Skeletal muscle satellite cell (primary cell): ENCODE measurements at regions not wholly inside any gene's neighbourhood (a gene's known extent, or its start where the extent isn't known, plus 50 kb on each side); places are given as distances from the start of the nearest gene placed in this dataset.
"Not testable (repeated sequence)": the region's sequence is repeated elsewhere in the genome, so short reads cannot be mapped to it uniquely, and the experiment has no call there.

Experiments
- H3K27me3 ChIP-seq: 2 replicates; pipeline ENCODE4 v1.7.0; 2013; ENCODE audit warnings: low read length; ENCODE audit not compliant: control insufficient read depth, insufficient read depth
- H3K36me3 ChIP-seq: 2 replicates; pipeline ENCODE4 v1.7.0; 2013; ENCODE audit warnings: mild to moderate bottlenecking, control low read depth, low read length; ENCODE audit not compliant: insufficient read depth
- H3K4me1 ChIP-seq: 2 replicates; pipeline ENCODE4 v1.7.0; 2013; ENCODE audit warnings: low read length; ENCODE audit not compliant: control insufficient read depth, insufficient read depth
- H3K4me2 ChIP-seq: 2 replicates; pipeline ENCODE4 v1.7.0; 2013; ENCODE audit warnings: mild to moderate bottlenecking, low read length
- H3K4me3 ChIP-seq: 2 replicates; pipeline ENCODE4 v1.7.0; 2013; ENCODE audit warnings: low read length
- H3K9ac ChIP-seq: 2 replicates; pipeline ENCODE4 v1.7.0; 2013; ENCODE audit warnings: mild to moderate bottlenecking, low read depth, low read length, moderate library complexity
- H3K9me3 ChIP-seq: replicated peaks from 2 replicates; pipeline ENCODE4 v1.7.0; 2013; ENCODE audit warnings: mild to moderate bottlenecking, control low read depth, low read length

DNA sequence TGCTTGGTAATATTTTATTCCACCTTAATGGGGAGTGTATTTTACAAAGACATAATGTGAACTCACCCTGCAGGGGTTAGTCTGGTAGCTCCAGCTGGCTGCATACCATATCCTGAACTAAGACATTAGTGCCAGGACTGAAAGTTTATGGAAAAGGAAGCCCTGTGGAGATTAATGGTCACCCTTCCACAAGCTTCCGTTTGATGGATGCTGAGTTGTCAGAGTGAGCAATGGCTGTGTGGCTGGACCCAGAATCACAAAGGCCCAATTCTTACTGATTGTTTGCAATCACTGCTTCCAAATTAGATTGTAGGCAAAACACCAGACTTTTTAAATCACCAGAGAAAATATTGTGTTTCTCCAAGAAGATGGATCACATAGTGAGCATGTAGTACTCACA lies 90.1 kb upstream of the TRPC7 start:
- H3K27me3 ChIP-seq: no peaks in the 10 kb centered on the region
- H3K4me2 ChIP-seq: no peak overlapping the region
- no peaks in the 10 kb centered on the region for H3K4me1 ChIP-seq
- no peaks in the 10 kb centered on the region for H3K9me3 ChIP-seq
- no peaks in the 10 kb centered on the region for H3K36me3 ChIP-seq
- H3K4me3 ChIP-seq: no peak overlapping the region
- no peak overlapping the region for H3K9ac ChIP-seq

DNA sequence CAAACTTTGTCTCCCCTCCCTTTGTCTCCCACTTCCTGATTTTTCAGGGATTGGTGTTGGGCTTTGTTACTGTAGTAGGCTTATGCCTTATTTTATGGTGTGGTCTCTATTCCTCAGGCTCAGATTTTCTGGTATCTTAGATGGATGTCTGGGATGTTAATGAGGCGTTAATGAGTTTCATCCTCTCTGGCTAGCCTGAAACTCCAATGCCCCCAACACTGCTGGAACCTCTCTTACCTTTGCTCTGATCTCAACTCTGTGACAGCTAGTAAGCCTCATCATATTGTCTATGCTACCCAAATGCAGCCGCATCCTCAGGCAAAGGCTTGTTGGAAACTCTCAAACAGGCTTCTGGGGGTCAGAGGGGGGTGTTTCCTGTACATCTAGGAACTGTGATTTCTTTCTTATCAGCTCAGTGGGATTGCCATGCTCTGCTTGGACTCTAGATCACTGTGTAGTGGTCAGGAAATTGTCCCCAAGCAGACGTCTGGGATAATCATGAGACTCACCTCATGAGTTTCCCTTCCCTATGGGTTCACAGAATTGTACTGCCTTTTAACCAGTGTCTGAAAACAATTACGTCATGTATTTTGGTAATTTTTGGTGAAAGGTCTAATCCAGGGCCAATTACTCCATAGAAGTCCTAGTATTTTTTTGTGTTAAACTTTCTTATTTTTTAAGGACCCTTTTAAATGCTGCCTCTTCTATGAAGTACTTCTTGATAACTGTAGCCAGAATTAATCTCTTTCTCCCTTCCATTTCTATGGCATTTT lies 88.8 kb upstream of the TRPC7 start:
- Histone ChIP-seq H3K9ac (no peak overlapping the region), H3K4me1 (no peaks in the 10 kb centered on the region), H3K9me3 (no peaks in the 10 kb centered on the region), H3K4me2 (no peak overlapping the region), H3K4me3 (no peak overlapping the region), H3K36me3 (no peaks in the 10 kb centered on the region), H3K27me3 (no peaks in the 10 kb centered on the region)

DNA sequence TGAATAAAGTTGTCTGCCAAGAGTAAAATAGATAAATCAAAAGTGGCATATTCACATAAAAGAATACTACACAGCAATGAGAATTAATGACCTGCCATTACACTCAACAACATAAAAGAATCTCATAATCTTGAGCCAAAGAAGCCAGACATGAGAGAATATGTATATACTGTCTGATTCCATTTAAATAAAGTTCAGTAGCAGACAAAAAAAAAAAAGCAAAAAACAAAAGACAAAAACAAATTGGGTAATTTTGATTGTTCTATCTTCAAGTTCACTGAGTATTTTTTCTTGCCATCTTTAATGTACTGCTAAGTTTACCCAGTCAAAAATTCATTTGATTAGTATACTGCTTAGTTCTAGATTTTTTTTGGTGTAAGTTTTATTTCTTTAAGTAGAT lies 87.9 kb upstream of the TRPC7 start:
- no peak overlapping the region for H3K4me2 ChIP-seq
- H3K4me3 ChIP-seq: no peak overlapping the region
- no peaks in the 10 kb centered on the region for H3K9me3 ChIP-seq
- H3K36me3 ChIP-seq: no peaks in the 10 kb centered on the region
- H3K27me3 ChIP-seq: no peaks in the 10 kb centered on the region
- no peak overlapping the region for H3K9ac ChIP-seq
- no peaks in the 10 kb centered on the region for H3K4me1 ChIP-seq

DNA sequence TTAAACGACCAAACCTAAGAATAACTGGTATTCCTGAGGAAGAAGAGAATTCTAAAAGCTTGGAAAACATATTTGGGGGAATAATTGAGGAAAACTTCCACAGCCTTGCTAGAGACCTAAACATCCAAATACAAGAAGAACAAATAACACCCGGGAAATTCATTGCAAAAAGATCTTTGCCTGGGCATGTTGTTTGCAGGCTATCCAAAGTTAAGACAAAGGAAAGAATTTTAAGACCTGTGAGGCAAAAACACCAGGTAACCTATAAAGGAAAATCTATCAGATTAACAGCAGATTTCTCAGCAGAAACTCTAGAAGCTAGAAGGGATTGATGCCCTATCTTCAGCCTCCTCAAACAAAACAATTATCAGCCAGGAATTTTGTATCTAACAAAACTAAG lies 82.2 kb upstream of the TRPC7 start:
- not testable (repeated sequence) for H3K27me3 ChIP-seq, H3K36me3 ChIP-seq, H3K9me3 ChIP-seq, H3K4me3 ChIP-seq, H3K4me1 ChIP-seq, H3K9ac ChIP-seq, H3K4me2 ChIP-seq

DNA sequence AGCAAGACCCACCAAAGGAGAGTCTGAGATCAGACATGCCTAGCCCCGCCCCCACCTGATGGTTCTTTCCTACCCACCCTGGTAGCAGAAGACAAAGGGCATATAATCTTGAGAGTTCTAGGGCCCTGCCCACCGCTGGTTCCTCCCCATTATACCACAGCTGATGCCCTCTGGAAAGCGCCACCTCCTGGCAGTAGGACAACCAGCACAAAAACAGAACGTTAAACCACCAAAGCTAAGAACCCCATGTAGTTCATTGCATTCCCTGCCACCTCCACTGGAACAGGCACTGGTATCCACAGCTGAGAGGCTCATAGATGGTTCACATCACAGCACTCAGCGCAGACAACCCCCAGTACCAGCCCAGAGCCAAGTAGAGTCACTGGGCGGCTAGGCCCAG lies 81.2 kb upstream of the TRPC7 start:
- Histone ChIP-seq H3K36me3 (no peaks in the 10 kb centered on the region), H3K4me2 (no peak overlapping the region), H3K9me3 (no peaks in the 10 kb centered on the region), H3K27me3 (no peaks in the 10 kb centered on the region), H3K9ac (no peak overlapping the region), H3K4me1 (no peaks in the 10 kb centered on the region), H3K4me3 (no peak overlapping the region)

DNA sequence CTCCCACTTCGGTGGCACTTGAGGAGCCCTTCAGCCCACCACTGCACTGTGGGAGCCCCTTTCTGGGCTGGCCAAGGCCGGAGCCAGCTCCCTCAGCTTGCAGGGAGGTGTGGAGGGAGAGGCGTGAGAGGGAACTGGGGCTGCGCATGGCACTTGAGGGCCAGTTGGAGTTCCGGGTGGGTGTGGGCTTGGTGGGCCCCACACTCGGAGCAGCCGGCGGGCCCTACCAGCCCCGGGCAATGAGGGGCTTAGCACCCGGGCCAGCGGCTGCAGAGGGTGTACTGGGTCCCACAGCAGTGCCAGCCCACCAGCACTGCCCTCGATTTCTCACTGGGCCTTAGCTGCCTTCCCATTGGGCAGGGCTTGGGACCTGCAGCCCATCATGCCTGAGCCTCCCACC lies 78.8 kb upstream of the TRPC7 start:
- H3K9ac ChIP-seq, H3K36me3 ChIP-seq, H3K9me3 ChIP-seq, H3K4me2 ChIP-seq, H3K4me1 ChIP-seq, H3K27me3 ChIP-seq, H3K4me3 ChIP-seq: not testable (repeated sequence)

DNA sequence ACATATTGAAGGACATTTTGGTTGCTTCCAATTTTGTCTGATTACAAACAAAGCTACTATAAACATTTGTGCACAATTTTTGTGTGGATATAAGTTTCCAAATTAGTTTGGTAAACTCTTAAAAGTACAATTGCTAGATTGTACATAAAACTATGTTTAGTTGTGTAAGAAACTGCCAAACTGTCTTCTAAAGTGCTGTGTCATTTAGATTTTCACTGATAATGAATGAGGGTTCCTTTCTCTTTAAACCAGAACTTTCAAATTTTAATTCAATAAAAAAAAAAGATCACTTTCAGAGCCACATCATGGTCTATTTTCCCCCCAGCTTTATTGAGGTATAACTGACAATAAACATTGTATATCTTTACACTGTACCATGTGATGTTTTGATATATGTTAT lies 74.0 kb upstream of the TRPC7 start:
- H3K4me2 ChIP-seq: no peak overlapping the region
- H3K9ac ChIP-seq: no peak overlapping the region
- no peaks in the 10 kb centered on the region for H3K4me1 ChIP-seq
- H3K4me3 ChIP-seq: no peak overlapping the region
- H3K9me3 ChIP-seq: no peaks in the 10 kb centered on the region
- H3K36me3 ChIP-seq: no peaks in the 10 kb centered on the region
- no peaks in the 10 kb centered on the region for H3K27me3 ChIP-seq

DNA sequence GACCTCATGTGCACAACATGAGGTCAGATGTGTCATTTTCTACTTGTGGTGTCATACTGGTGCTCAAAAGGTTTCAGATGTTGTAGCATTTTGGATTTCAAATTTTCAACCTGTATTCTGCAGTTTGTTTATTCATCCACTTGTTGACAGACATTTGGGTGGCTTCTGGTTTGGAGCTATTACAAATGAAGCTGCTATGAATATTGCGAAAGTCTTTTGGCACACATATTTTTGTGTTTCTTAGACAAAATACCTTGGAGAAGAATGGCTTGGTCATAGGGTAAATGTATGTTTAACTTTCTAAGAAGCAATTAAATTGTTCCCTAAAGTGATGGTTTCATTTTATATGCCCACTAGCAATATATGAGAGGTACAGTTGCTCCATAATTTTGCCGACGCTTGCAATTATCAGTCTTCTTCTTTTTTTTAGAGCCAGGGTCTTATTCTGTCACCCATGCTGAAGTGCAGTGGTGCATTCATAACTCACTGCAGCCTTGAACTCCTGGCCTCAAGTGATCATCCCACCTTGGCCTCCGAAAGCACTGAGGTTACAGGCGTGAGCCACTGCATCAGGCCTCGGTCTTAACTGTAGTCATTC lies 70.7 kb upstream of the TRPC7 start:
- no peak overlapping the region for H3K9ac ChIP-seq
- H3K4me1 ChIP-seq: no peaks in the 10 kb centered on the region
- H3K27me3 ChIP-seq: no peaks in the 10 kb centered on the region
- H3K36me3 ChIP-seq: no peaks in the 10 kb centered on the region
- no peaks in the 10 kb centered on the region for H3K9me3 ChIP-seq
- no peak overlapping the region for H3K4me2 ChIP-seq
- no peak overlapping the region for H3K4me3 ChIP-seq

DNA sequence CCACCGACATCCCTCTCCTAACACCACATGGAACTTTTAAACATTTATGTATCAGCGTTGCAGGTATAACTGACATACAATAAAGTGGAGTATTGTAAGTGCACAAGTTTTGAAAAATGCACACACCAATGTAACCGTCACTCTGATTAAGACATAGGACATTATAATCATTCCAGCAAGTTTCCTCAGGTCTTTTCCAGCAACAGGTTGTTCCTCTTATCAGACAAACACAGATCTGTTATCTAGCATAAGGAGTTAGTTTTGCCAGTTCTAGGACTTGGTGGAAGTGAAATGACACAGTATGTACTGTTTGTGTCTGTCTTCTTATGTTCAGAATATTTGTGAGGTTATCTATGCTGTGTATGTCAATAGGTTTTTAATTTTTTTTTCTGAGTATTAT lies 69.5 kb upstream of the TRPC7 start:
- Histone ChIP-seq H3K27me3 (no peaks in the 10 kb centered on the region), H3K36me3 (no peaks in the 10 kb centered on the region), H3K4me3 (no peak overlapping the region), H3K9ac (no peak overlapping the region), H3K4me1 (no peaks in the 10 kb centered on the region), H3K4me2 (no peak overlapping the region), H3K9me3 (no peaks in the 10 kb centered on the region)

DNA sequence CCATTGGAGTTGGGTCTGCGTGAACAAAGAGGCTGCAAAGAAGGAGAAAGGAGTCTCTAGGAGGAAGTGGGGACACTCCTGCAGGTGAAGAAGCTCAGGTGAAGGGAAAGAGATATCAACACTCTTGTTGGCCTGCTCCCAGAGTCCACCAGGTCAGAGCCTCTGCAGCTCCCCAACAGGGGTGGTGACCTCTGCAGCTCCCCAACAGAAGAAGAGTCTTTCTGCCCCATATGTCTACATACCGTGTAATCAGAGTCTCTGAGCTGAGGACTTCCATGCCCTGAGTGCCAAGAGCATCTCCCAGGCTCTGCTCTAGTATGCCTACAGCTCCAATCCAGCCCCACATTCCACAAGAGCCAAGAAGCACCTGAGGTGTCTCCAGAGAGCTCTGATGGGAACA lies 67.4 kb upstream of the TRPC7 start:
- Histone ChIP-seq H3K4me1 (no peaks in the 10 kb centered on the region), H3K36me3 (no peaks in the 10 kb centered on the region), H3K4me3 (no peak overlapping the region)

DNA sequence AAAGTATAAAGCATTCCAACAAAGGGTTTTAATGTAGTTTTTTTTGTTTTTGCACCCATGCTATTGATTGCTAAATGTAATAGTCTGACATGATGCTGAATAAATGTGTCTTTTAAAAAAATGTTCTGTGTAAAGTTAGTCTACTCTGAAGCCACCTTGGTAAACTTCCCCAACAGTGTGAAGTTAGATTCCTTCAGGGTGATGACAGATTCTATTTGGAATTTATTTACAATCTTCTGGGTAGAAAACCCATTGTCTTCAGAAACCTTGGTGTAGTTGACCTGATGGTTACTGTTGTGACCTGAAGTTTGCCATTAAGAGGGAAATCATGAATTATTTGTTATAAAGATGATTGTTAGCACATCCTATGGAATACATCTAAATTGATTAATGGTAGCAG lies 64.7 kb upstream of the TRPC7 start:
- Histone ChIP-seq H3K4me2 (no peak overlapping the region), H3K9ac (no peak overlapping the region), H3K4me1 (no peaks in the 10 kb centered on the region), H3K4me3 (no peak overlapping the region), H3K36me3 (no peaks in the 10 kb centered on the region), H3K27me3 (peaks cover 5% of the 10 kb centered on the region), H3K9me3 (no peaks in the 10 kb centered on the region)

More for the DNA sequence above, 67.4 kb upstream of the TRPC7 start:
- Histone ChIP-seq H3K4me2 (no peak overlapping the region), H3K9me3 (no peaks in the 10 kb centered on the region), H3K9ac (no peak overlapping the region), H3K27me3 (no peaks in the 10 kb centered on the region)

DNA sequence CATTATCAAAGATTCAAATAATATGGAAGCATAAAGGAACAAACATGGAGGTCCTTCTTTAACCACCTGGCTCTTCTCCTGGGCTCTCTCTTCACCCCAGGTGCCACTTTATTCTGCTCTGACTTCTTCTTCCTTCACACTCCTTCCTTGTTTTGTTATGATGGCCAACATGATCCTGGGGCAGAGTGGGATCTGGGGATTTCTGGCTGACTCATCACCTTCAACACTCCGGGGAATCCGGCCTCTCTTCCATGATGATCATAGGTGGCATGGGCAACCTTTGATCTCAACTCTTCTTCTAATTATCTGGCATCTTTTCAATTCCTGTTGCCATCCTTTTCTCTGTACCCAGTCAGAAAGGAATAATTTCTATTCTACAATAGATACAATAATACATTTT lies 62.1 kb upstream of the TRPC7 start:
- H3K9ac ChIP-seq: no peak overlapping the region
- H3K4me1 ChIP-seq: no peaks in the 10 kb centered on the region
- H3K36me3 ChIP-seq: no peaks in the 10 kb centered on the region
- peaks cover 5% of the 10 kb centered on the region for H3K27me3 ChIP-seq
- H3K9me3 ChIP-seq: no peaks in the 10 kb centered on the region
- no peak overlapping the region for H3K4me3 ChIP-seq
- H3K4me2 ChIP-seq: no peak overlapping the region
